Activated T-cell treated with anti-CD3 and anti-CD28 coated beads for 4 hours (primary cell): ENCODE measurements at regions not wholly inside any gene's neighbourhood (a gene's known extent, or its start where the extent isn't known, plus 50 kb on each side); places are given as distances from the start of the nearest gene placed in this dataset.
"Not testable (repeated sequence)": the region's sequence is repeated elsewhere in the genome, so short reads cannot be mapped to it uniquely, and the experiment has no call there.

Source experiments
- DNase-seq: peaks from one replicate; pipeline ENCODE4 v3.0.0-alpha.2; 2020

DNA sequence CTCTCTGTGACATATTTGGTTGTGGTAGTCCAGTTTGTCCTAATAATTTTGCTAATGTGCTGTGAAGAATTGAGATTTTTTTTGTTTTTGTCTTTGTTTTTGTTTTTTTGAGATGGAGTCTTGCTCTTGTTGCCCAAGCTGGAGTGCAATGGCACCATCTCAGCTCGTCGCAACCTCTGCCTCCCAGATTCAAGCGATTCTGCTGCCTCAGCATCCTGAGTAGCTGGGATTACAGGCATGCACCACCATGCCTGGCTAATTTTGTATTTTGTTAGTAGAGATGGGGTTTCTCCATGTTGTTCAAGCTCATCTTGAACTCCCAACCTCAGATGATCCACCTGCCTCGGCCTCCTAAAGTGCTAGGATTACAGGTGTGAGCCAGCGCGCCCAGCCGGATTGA lies 73.4 kb downstream of the FAM50B start:
- DNase-seq, result not testable (repeated sequence)

DNA sequence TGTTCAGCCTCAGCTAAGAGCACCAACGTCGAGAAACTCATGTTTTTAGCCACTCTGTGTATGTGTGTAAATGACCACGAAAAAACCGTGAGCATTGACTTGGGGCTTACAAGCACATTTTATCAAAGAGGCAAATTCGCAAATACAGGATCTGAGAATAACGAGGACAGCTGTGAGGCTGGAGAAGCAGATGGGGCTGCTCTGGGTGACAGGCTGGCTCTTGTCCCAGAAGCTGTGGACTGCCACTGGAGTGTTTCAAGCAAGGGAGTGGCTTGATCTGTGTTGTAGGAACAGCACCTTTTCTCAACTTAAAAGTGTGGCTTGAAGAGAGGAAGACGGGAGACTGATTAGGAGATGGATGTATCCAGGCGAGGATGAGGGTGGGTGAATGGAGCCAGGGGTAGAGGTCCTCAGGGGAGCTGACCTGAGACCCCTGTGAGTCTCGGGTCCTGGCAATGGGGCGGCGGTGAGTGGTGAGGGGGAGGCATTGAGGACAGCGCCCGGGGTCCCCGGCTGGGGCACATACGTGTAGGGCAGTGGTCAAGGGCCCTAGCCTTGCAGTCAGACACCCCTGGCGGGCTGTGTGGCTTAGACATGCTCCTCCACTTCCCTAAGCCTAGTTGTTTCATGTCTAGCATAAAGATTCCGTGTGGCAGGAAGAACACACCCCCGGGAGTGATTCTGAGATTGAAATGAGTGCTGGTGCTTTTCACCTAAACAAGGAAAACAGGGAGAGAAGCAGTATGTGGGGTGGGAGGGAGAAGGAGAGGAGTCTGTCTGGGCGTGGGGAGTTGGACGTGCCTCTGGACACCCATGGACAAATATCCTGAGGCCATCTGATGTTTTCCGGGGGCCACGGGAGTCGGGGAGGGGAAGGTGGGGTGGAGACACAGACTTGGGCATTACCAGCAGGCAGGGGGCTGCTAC lies 76.3 kb downstream of the FAM50B start:
- DNase-seq, result not testable (repeated sequence)

DNA sequence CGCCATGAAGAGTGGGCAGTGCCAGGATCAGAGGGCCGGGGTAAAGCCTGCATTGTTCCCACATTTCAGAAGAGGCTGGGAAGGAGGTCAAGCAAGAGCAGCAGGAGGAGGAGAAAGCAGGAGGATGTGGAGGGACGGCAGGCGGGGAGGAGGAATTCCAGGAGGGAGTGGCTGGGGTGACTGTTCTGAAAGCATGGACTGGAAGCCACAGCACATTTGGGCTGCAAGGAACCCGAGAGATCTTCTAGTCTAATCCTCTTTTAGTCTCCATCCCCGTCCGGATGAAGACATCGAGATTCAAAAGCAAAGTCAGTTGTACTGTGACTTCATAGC lies 76.9 kb downstream of the FAM50B start:
- no peak for DNase-seq

GRCh38 chr6:3928111-3928510 lies 78.9 kb downstream of the FAM50B start:
- DNase-seq, result no peak

DNA sequence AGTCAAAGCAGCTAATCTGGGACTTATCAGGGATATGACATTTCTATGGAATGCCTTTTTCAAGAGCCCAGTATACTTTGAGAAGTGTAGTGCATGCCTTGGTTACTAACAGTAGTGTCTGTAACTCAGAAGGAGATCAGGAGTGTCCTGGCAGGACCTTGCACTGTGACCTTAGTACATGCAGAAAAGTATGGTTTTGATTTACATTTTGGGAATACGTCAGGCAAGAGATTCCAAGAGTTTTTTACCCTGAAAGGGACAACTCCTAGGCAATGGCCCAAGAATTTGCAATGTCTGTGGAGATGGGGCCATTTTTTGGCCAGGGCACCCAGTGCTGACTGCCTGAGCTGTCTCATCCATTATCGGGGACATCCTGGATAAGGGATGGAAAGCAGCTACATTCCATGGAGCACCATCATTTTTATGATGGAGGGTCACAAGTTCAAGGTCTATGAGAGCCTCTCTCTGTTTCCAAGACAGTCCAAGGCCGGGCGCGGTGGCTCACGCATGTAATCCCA lies 80.2 kb downstream of the FAM50B start:
- no peak for DNase-seq

DNA sequence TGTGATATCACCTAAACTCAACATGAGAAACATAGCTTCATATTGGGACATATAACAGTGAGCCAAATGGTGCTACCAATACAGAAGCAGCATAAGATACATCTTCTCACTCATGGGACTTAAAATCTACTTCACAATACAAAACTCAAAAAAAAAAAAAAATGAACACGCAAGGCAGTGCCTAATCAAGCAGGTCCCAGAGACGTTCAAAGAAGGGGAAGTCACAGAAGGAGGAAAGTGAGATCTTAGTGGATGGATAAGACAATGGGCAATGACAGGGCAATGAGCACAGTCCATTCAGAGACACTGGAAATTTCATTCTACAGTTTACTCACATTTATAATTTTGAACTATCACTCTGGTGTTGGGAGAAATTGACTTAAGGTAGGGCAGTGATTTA lies 88.3 kb downstream of the FAM50B start:
- no peak for DNase-seq

DNA sequence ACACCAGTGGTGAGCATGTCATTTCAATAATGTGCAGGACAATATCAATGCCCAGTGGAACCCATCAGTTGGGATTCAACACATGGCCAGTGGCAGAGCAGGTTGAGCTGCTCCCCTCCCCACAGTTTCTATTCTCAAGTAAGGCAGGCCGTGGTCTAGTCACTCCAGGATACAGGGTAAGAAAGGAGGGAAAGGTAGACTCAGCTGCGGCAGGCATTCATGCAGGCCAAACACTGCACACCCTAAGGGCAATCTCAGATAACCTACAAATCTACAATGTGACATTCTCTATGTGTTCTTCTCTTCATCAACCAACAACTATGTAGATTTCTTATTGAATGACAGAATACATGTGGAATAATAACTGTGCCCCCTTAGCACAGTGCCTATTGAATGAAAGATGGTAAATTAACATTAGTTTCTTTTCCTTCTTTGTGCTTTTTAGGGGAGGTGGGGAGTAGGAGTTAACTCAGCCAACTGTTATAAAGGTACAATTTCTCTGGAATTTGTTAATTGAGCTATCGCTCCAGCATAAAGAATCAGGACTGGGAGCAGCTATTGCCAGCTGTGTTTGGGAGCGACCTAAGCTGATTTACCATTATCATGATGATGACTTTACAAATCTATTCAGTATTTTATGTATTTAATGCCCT lies 89.7 kb downstream of the FAM50B start:
- DNase-seq, result no peak

GRCh38 chr6:3939368-3939958 lies 90.3 kb downstream of the FAM50B start:
- no peak for DNase-seq

DNA sequence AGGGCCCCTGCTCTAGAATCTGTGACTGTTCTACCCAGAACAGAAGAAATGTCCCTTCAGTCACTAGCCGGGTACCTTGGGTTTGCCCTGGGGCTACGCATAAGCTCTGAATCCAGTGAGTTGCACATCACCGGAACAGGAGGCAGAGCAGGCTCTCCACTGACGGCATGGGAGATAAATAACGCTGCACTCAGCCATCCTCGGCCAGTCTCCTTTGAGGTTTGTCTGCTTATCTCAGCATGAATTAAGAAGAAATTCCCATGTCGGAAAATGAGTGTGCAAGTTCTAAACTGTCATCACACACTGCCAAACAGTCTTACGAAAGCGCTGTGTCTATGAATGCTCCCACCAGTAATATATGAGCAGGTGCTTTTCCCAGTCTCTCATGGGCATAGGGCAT lies 90.8 kb downstream of the FAM50B start:
- no peak for DNase-seq

- DNase-seq, result no peak
These were observed 91.5 kb downstream of the FAM50B start for GRCh38 chr6:3940703-3941102.

GRCh38 chr6:3943331-3943765 lies 94.2 kb downstream of the FAM50B start:
- DNase-seq, result no peak

DNA sequence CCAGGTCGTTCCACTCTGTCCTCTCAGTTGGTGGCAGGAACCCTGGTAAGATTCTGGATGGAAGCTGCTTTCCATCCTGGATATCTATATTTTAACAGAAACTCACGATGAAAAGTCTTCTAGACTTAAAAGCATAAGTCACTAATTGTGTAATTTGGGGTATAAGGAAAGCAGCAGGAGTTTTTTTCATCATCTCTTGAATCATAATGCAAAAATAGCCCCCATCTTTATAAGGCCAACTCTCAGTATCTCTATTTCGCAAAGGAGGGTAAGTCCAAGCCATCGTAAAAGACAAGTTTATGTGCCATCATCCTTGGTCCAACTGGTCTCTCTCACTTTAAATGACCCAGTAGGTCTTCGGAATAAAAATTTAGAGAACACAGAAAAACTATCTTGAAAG lies 95.1 kb downstream of the FAM50B start:
- DNase-seq, result no peak

DNA sequence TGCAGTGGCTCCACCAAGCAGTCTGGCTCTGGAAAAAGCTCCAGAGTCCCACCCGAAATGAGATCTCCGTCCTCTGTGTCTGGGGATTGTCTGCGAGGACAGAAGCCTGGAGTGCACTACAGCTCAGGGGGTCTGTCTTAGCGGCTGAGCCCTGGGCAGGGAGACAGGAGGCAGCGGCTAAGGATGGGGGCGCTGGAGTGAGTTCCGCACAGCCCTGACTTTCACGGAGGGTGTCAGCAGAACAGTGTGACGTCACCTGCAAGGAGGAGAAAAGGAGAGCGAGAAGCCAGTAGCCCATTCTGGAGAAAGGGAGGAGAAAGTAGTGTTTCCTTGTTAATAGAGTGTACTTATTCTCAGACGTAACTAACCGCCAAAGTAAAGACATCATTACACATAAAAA lies 97.6 kb downstream of the FAM50B start:
- DNase-seq, result no peak

DNA sequence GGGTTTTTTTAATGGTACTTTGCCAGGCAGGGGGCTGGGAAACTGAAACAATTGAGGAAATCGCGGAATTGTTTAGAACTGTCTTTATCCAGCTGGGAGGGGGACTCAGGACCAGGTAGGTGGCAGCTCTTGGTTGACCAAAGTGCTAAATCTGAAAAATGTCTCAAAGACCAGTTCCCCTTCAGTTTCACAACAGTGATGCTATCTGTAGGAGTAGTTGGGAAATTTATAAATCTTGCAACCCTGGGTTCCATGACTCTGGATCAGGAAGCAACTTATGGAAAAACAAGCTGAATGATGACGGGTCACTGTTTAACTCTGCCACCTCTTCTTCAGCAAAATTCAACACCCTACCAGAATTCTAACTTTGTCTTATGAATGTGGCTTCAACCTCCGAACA lies 99.7 kb downstream of the FAM50B start:
- no peak for DNase-seq

DNA sequence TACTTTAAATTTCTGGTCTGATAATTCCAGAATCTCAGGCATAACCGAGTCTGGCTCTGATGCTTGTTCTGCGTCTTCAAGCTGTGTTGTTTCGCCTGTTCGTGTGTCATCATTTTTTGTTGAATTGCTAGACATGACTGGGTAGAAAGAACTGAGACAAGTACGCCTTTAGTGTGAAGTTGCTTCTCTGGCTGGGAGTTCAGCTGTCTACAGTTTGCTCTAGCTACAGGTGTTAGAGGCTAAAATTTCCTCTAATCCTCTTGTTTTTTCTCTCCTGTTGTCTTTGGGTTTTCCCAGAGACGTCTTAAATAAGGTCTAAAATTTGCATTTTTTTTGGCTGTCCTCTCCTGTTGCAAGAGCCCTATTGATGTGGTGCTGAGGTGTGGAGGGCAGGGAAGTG lies 100.3 kb downstream of the FAM50B start:
- no peak for DNase-seq

- DNase-seq, result no peak
These were observed 106.9 kb downstream of the FAM50B start for GRCh38 chr6:3956054-3956453.

- DNase-seq, result no peak
These were observed 108.1 kb downstream of the FAM50B start for GRCh38 chr6:3957321-3957720.

DNA sequence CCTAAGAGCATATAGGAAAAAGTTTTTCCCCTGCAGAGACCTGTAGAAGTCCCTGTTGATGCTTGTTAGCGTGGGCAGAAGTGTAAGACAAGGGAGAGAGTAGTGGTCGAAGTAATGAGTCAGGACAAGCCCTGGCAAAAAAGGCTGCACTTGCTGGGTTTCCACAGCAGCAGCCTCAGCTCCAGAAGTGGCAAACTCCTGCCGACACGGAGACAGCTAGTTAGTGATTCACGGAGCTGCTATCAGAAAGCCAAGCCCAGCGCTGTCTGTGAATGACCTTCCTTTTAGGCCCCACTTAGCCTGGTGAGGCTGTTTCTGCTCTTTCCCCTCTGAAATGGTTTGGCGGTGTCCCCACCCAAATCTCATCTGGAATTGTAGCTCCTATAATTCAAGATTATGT lies 109.1 kb downstream of the FAM50B start:
- no peak for DNase-seq

- no peak for DNase-seq
These were observed 110.2 kb downstream of the FAM50B start for GRCh38 chr6:3959385-3959784.

DNA sequence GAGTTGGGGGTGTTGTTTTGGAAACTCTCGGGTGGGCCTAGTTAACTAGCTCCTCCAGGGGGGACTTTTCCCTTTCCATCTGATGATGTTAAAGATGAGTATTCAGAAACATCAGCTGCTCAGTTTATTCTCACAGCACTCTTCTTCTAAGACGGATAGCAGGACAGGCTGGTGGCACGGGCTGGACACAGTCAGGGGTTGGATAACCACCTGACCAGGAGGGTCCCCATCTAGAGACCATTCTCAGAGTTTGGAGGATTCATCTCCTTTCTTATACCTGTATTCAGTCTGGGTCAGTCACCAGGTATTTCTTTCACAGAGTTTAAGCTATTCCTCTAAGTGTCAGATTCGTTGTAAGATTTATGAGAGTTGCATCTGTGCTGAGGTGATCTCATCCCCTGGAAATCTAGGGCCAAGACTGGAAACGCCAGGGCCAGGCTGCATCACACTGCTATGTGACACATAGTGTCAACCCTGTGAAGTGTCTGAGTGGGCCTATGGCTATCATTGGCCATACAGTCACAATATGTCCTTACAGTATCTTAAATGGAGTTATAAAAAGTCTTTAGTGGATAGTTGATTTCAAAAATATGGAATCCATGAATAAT lies 111.7 kb downstream of the FAM50B start:
- DNase-seq, result no peak

DNA sequence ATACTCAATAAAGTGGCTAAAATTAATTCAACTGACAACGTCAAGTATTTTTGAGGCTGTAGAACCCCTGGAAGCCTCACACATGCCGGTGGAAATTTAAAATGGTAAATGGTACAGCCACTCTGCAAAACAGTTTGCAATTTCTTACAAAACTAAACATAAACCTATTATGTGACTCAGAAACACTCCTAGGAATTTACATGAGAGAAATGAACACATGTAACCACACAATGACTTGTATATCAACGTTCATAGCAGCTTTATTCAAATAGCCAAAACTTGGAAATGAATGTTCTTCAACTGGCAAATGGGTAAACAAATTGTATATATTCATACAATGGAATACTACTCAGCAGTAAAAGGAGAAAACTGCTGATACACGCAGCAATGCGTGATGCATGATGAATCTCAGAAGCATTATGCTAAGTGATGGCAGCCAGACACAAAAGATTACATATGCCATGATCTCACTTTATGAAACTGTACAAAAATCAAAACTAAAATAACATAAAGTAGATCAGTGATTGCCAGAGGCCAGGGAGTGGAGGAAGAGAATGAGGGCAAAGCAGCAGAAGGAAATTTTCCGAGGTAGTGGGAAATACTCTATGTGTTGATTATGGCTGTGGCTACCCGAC lies 112.5 kb downstream of the FAM50B start:
- no peak for DNase-seq

- DNase-seq, result no peak
These were observed 113.4 kb downstream of the FAM50B start for GRCh38 chr6:3962291-3963280.
